WTC11 (cell line): ENCODE measurements at regions not wholly inside any gene's neighbourhood (a gene's known extent, or its start where the extent isn't known, plus 50 kb on each side); places are given as distances from the start of the nearest gene placed in this dataset.
"Not testable (repeated sequence)": the region's sequence is repeated elsewhere in the genome, so short reads cannot be mapped to it uniquely, and the experiment has no call there.

Experiments used
- ATAC-seq: fragments of 200-7000 bp; cut with Tn5 transposase; 2 replicates; pipeline ENCODE4 v1.10.0; 2021; ENCODE audit warnings: mild to moderate bottlenecking, moderate library complexity
- CTCF ChIA-PET: fragments of 300-600 bp; sonication (Branson Sonifier 250); formaldehyde crosslinking; loops from one replicate; lab custom pipeline; 2021; ENCODE audit warnings: antibody characterized with exemption; lab: Charles Lee
- POLR2A ChIA-PET: fragments of 350-600 bp; sonication (Branson Sonifier 250); formaldehyde crosslinking; loops from one replicate; lab custom pipeline; 2021; ENCODE audit warnings: antibody characterized with exemption; lab: Charles Lee
- DNase-seq: peaks from one replicate; pipeline ENCODE4 v3.0.0; 2021; ENCODE audit warnings: low spot score
- H3K27ac Mint-ChIP-seq: 2 replicates; pipeline ENCODE4 v1.8.0; 2021; ENCODE audit warnings: mixed read lengths
- H3K27me3 Mint-ChIP-seq: 2 replicates; pipeline ENCODE4 v1.8.0; 2021; ENCODE audit warnings: low read depth, mild to moderate bottlenecking, moderate library complexity, mixed read lengths
- H3K36me3 Mint-ChIP-seq: 2 replicates; pipeline ENCODE4 v1.8.0; 2021; ENCODE audit warnings: mixed read lengths
- H3K4me1 Mint-ChIP-seq: 2 replicates; pipeline ENCODE4 v1.8.0; 2022; ENCODE audit warnings: mixed read lengths
- H3K4me3 Mint-ChIP-seq: 2 replicates; pipeline ENCODE4 v1.8.0; 2021; ENCODE audit warnings: mild to moderate bottlenecking, moderate library complexity, mixed read lengths
- H3K9me3 Mint-ChIP-seq: 2 replicates; pipeline ENCODE4 v1.8.0; 2021; ENCODE audit warnings: mixed read lengths
- CREM ChIP-seq: sonication (generic); formaldehyde crosslinking; IDR thresholded peaks from 2 replicates; pipeline ENCODE4 v1.8.1; 2022; ENCODE audit warnings: mild to moderate bottlenecking, missing genetic modification reagents, moderate library complexity
- E2F4 ChIP-seq: sonication (generic); formaldehyde crosslinking; IDR thresholded peaks from 2 replicates; pipeline ENCODE4 v1.8.1; 2022; ENCODE audit warnings: low read depth, mild to moderate bottlenecking, moderate library complexity, missing genetic modification reagents, borderline replicate concordance
- ELF4 ChIP-seq: sonication (generic); formaldehyde crosslinking; IDR thresholded peaks from 2 replicates; pipeline ENCODE4 v1.8.1; 2022; ENCODE audit warnings: low read depth, mild to moderate bottlenecking, moderate library complexity, missing genetic modification reagents
- FOXK1 ChIP-seq: sonication (generic); formaldehyde crosslinking; IDR thresholded peaks from 2 replicates; pipeline ENCODE4 v1.8.0; 2022; ENCODE audit warnings: mild to moderate bottlenecking, moderate library complexity, missing genetic modification reagents
- GRHL2 ChIP-seq: fragments of 250-450 bp; sonication (Bioruptor Pico); IDR thresholded peaks from 2 replicates; pipeline ENCODE4 v1.8.0; 2022; ENCODE audit warnings: mild to moderate bottlenecking, moderate library complexity; ENCODE audit not compliant: insufficient replicate concordance, severe bottlenecking
- MXD4 ChIP-seq: fragments of 250-450 bp; sonication (Bioruptor Pico); IDR thresholded peaks from 2 replicates; pipeline ENCODE4 v1.8.0; 2021; ENCODE audit warnings: mild to moderate bottlenecking, moderate library complexity, borderline replicate concordance
- MYBL2 ChIP-seq: sonication (generic); formaldehyde crosslinking; IDR thresholded peaks from 2 replicates; pipeline ENCODE4 v1.8.1; 2023; ENCODE audit warnings: mild to moderate bottlenecking, moderate library complexity, missing genetic modification reagents
- NFATC4 ChIP-seq: fragments of 250-450 bp; sonication (Bioruptor Pico); IDR thresholded peaks from 2 replicates; pipeline ENCODE4 v1.9.0; 2021; ENCODE audit warnings: mild to moderate bottlenecking
- SOX15 ChIP-seq: fragments of 250-450 bp; sonication (Bioruptor Pico); IDR thresholded peaks from 2 replicates; pipeline ENCODE4 v1.9.0; 2021; ENCODE audit warnings: mild to moderate bottlenecking
- STAT6 ChIP-seq: sonication (generic); formaldehyde crosslinking; conservative IDR thresholded peaks from 2 replicates; pipeline ENCODE4 v1.8.1; 2023; ENCODE audit warnings: mild to moderate bottlenecking, low read depth, missing genetic modification reagents, moderate library complexity
- TCF7 ChIP-seq: sonication (generic); formaldehyde crosslinking; IDR thresholded peaks from 2 replicates; pipeline ENCODE4 v1.8.0; 2022; ENCODE audit warnings: mild to moderate bottlenecking, low read depth, missing genetic modification reagents, moderate library complexity
- TP53 ChIP-seq: sonication (generic); formaldehyde crosslinking; IDR thresholded peaks from 2 replicates; pipeline ENCODE4 v1.8.1; 2023; ENCODE audit warnings: mild to moderate bottlenecking, missing genetic modification reagents
- USF2 ChIP-seq: sonication (generic); formaldehyde crosslinking; IDR thresholded peaks from 2 replicates; pipeline ENCODE4 v1.8.1; 2023; ENCODE audit warnings: mild to moderate bottlenecking, missing genetic modification reagents, moderate library complexity
- ZNF232 ChIP-seq: sonication (generic); formaldehyde crosslinking; IDR thresholded peaks from 2 replicates; pipeline ENCODE4 v1.8.0; 2022; ENCODE audit warnings: mild to moderate bottlenecking, missing genetic modification reagents
- ZNF416 ChIP-seq: fragments of 250-450 bp; sonication (Bioruptor Pico); IDR thresholded peaks from 2 replicates; pipeline ENCODE4 v1.9.0; 2021; ENCODE audit warnings: mild to moderate bottlenecking, inconsistent platforms
- TF ChIP-seq, protein P1 (sequence below): fragments of 250-450 bp; sonication (Bioruptor Pico); IDR thresholded peaks from 2 replicates; pipeline ENCODE4 v2.1.2; 2022; ENCODE audit warnings: mild to moderate bottlenecking, moderate library complexity
- TF ChIP-seq, protein P2 (sequence below): fragments of 250-450 bp; sonication (Bioruptor Pico); IDR thresholded peaks from 2 replicates; pipeline ENCODE4 v1.9.0; 2021; ENCODE audit warnings: moderate library complexity, mild to moderate bottlenecking, inconsistent platforms, borderline replicate concordance
- TF ChIP-seq, protein P3 (sequence below): fragments of 250-450 bp; sonication (Bioruptor Pico); IDR thresholded peaks from 2 replicates; pipeline ENCODE4 v1.9.0; 2021; ENCODE audit warnings: mild to moderate bottlenecking

GRCh38 chr7:152589821-152590220, 86.1 kb downstream of the XRCC2 start:
- H3K36me3 Mint-ChIP-seq, ATAC-seq, CTCF ChIA-PET, H3K27ac Mint-ChIP-seq, POLR2A ChIA-PET, DNase-seq, H3K27me3 Mint-ChIP-seq, H3K9me3 Mint-ChIP-seq, H3K4me3 Mint-ChIP-seq: not testable (repeated sequence)
- peaks cover 12% of the 10 kb centered on the region for H3K4me1 Mint-ChIP-seq

- ChIA-PET POLR2A (interaction anchor here (0.7 kb wide), 1 partner anchor 696 kb away, joined by 3 read pairs; no protein-coding TSS in a partner anchor), CTCF (no interaction called here)
- Mint-ChIP-seq H3K36me3 (peaks cover 2% of the 10 kb centered on the region; the same call in 1 of the 2 replicates), H3K27ac (no peak overlapping the region), H3K27me3 (no peaks in the 10 kb centered on the region; the same call in 1 of the 2 replicates), H3K9me3 (peaks cover 4% of the 10 kb centered on the region), H3K4me1 (peaks cover 12% of the 10 kb centered on the region), H3K4me3 (no peak overlapping the region)
- no peak for ATAC-seq
- TF ChIP-seq ZNF416 (CRISPR knock-in tag): no peak
- no peak for TF ChIP-seq SOX15 (CRISPR knock-in tag)
- no peak for TF ChIP-seq FOXK1
- no peak for TF ChIP-seq USF2 (CRISPR knock-in tag)
- no peak for TF ChIP-seq TP53 (CRISPR knock-in tag)
- no peak for TF ChIP-seq TCF7 (CRISPR knock-in tag)
- TF ChIP-seq E2F4 (CRISPR knock-in tag): no peak
- TF ChIP-seq ELF4 (CRISPR knock-in tag): no peak
- TF ChIP-seq ZNF232 (CRISPR knock-in tag): no peak
- TF ChIP-seq, protein P1, sequence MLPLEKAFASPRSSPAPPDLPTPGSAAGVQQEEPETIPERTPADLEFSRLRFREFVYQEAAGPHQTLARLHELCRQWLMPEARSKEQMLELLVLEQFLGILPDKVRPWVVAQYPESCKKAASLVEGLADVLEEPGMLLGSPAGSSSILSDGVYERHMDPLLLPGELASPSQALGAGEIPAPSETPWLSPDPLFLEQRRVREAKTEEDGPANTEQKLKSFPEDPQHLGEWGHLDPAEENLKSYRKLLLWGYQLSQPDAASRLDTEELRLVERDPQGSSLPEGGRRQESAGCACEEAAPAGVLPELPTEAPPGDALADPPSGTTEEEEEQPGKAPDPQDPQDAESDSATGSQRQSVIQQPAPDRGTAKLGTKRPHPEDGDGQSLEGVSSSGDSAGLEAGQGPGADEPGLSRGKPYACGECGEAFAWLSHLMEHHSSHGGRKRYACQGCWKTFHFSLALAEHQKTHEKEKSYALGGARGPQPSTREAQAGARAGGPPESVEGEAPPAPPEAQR (CRISPR knock-in tag): no peak
- TF ChIP-seq, protein P2, sequence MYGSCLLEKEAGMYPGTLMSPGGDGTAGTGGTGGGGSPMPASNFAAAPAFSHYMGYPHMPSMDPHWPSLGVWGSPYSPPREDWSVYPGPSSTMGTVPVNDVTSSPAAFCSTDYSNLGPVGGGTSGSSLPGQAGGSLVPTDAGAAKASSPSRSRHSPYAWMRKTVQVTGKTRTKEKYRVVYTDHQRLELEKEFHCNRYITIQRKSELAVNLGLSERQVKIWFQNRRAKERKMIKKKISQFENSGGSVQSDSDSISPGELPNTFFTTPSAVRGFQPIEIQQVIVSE (CRISPR knock-in tag): no peak
- no peak for DNase-seq
Observed at GRCh38 chr7:152588350-152588749, 87.6 kb downstream of the XRCC2 start.

DNA sequence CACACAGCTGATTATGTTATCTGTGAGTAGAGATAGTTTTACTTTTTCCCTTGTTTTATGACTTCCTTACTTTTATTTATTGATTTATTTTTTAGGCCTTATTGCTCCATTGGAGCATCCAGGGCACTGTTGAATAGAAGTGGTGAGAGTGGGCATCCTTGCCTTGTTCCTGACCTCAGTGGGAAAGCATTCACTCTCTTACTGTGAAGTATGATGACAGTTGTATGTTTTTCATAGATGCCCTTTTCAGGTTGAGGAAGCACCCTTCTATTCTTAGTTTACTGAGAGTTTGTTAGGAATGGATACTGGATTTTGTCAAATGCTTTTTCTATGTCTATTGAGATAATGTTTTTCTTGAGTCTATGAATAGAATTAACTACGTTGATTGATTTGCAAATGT, 88.6 kb downstream of the XRCC2 start:
- TF ChIP-seq CREM (CRISPR knock-in tag) (no peak), SOX15 (CRISPR knock-in tag) (no peak), MXD4 (CRISPR knock-in tag) (no peak), MYBL2 (CRISPR knock-in tag) (no peak), GRHL2 (CRISPR knock-in tag) (no peak), USF2 (CRISPR knock-in tag) (no peak), STAT6 (CRISPR knock-in tag) (no peak), NFATC4 (no peak)
- TF ChIP-seq, protein P3, sequence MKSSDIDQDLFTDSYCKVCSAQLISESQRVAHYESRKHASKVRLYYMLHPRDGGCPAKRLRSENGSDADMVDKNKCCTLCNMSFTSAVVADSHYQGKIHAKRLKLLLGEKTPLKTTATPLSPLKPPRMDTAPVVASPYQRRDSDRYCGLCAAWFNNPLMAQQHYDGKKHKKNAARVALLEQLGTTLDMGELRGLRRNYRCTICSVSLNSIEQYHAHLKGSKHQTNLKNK (CRISPR knock-in tag): no peak
- ChIA-PET POLR2A (no interaction called here), CTCF (no interaction called here)
- ATAC-seq: no peak
- Mint-ChIP-seq H3K36me3 (peaks cover 2% of the 10 kb centered on the region; the same call in 1 of the 2 replicates), H3K9me3 (peaks cover 4% of the 10 kb centered on the region), H3K4me3 (no peak overlapping the region), H3K27me3 (no peaks in the 10 kb centered on the region; the same call in 1 of the 2 replicates), H3K27ac (no peak overlapping the region), H3K4me1 (peaks cover 12% of the 10 kb centered on the region)
- DNase-seq: no peak
